ENCODE measurements at regions not wholly inside any gene's neighbourhood (a gene's known extent, or its start where the extent isn't known, plus 50 kb on each side); places are given as distances from the start of the nearest gene placed in this dataset.

DNA sequence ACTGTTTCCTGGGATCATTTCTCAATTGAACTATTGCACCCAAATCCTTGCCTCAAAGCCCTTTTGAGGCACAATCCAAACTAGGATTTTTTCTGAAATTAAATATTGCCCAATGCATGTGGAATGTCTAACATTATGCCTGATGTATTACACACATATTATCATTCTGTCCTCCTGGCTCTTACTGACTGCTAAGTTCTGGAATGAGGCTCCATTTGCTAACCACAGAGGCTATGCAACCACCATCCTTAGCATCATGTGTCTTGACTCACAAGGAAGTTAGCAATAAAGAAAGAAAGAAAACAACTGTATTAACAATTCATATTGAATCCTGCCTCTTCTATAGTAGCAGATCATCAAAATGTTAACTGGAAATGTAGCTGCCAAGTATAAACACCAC lies 1142.7 kb downstream of the CNTNAP5 start:
- no peak overlapping the region for H3K23ac ChIP-seq (ENCODE audit: low read depth, low read length)
- in situ Hi-C loops (cut with MboI; ENCODE audit: low sequenced_read_pairs) = no loop called here
- dilution Hi-C loops (cut with HindIII; ENCODE audit: low sequenced_read_pairs, unreplicated experiment) = no loop called here
- peak; percentile 57 for ATAC-seq (ENCODE audit: low read depth)
- no peak overlapping the region for H3K4me3 ChIP-seq (ENCODE audit: insufficient read depth, low read depth, low read length)
- H4K91ac ChIP-seq (ENCODE audit: insufficient read depth, low read depth, low read length) = no peak overlapping the region
- no peak overlapping the region for H2BK5ac ChIP-seq (ENCODE audit: low read depth, low read length, poor library complexity, severe bottlenecking)
- H3K4ac ChIP-seq (ENCODE audit: low read depth, low read length) = no peak overlapping the region
- no peak overlapping the region for H3K14ac ChIP-seq (replicated peaks; ENCODE audit: low read depth, low read length)
- no peaks in the 10 kb centered on the region for H3K36me3 ChIP-seq (ENCODE audit: control insufficient read depth, insufficient read depth, low read length)
- no peak overlapping the region for H3K56ac ChIP-seq (ENCODE audit: extremely low read depth, insufficient read depth, low read length)
- no peaks in the 10 kb centered on the region for H3K79me1 ChIP-seq (ENCODE audit: low read depth in 1 of 2, low read length in 2 of 2)
- H3K4me2 ChIP-seq (ENCODE audit: low read depth, low read length) = no peak overlapping the region
- no peak overlapping the region for H4K5ac ChIP-seq (ENCODE audit: low read depth, low read length)
- no peak overlapping the region for H2BK15ac ChIP-seq (ENCODE audit: low read depth, low read length)
- no peak overlapping the region for H3K18ac ChIP-seq (ENCODE audit: low read depth, low read length)
- intact Hi-C loops (cut with micrococcal nuclease) = no loop called here
- no peaks in the 10 kb centered on the region for H4K20me1 ChIP-seq (ENCODE audit: insufficient read depth, low read length)
- no peaks in the 10 kb centered on the region for H3K9me1 ChIP-seq (ENCODE audit: insufficient read depth, low read length)
- H3K4me1 ChIP-seq (ENCODE audit: control insufficient read depth, insufficient read depth, low read length) = no peaks in the 10 kb centered on the region
- no peak overlapping the region for H3K9ac ChIP-seq (ENCODE audit: low read depth, low read length)
- BruUV-seq (replicated peaks) = no TSS peak
- TF ChIP-seq CEBPB (IDR thresholded peaks at IDR 0.05; ENCODE audit: low read depth, low read length) (peak; percentile 47; the same call in 1 of the 2 replicates), CHD1 (IDR thresholded peaks at IDR 0.05; ENCODE audit: low read depth, low read length) (no peak), FOS (IDR thresholded peaks at IDR 0.05; ENCODE audit: low read depth, low read length) (no peak)
- DNase-seq = peak; percentile 69
- POLR2A ChIA-PET (ENCODE audit: unreplicated experiment) = no interaction called here
- CTCF ChIA-PET = no interaction called here
- 0 out of 2 replicates have a peak, but pooled peaks cover 2% of the 10 kb centered on the region for H3K9me3 ChIP-seq (ENCODE audit: control insufficient read depth, insufficient read depth, low read length)
- H3K27ac ChIP-seq (ENCODE audit: insufficient read depth, low read length) = peak overlapping the region; percentile 71; the same call in 1 of the 2 replicates
- no peak overlapping the region for H2BK120ac ChIP-seq (ENCODE audit: low read depth, low read length)
- no peaks in the 10 kb centered on the region for H3K27me3 ChIP-seq (ENCODE audit: control insufficient read depth, insufficient read depth, low read length)
- no peak overlapping the region for H2BK20ac ChIP-seq (ENCODE audit: low read depth, low read length)
- 0 out of 4 replicates have a peak overlapping the region, but pooled peaks of 1 of the 2 experiments have one; percentile 17 for H4K8ac ChIP-seq (ENCODE audit: low read depth in 2 of 2, low read length in 2 of 2)
- no peak overlapping the region for H2AK9ac ChIP-seq (replicated peaks; ENCODE audit: low read depth, low read length, poor library complexity)
- no peak overlapping the region for H2AFZ ChIP-seq (replicated peaks; ENCODE audit: low read length, poor library complexity)
- H2AK5ac ChIP-seq (ENCODE audit: low read depth, low read length) = no peak overlapping the region

All from IMR-90 (cell line).